Gastroesophageal sphincter (tissue), 4 donors: ENCODE measurements at regions not wholly inside any gene's neighbourhood (a gene's known extent, or its start where the extent isn't known, plus 50 kb on each side); places are given as distances from the start of the nearest gene placed in this dataset.

Source experiments
- ATAC-seq: fragments of 150-250 bp; one replicate; pipeline ENCODE4 v1.9.1; 2016; ENCODE audit warnings: mild to moderate bottlenecking, moderate library complexity
- H3K27ac ChIP-seq, 4 donors: fragments of 200-600 bp; sonication (generic) in 3 of 4; 1 replicate in 3 of 4; 2 replicates in 1 of 4; pipeline ENCODE4 v1.5.1; 2016 to 2019
- H3K27me3 ChIP-seq: fragments of 200-600 bp; sonication (generic); one replicate; pipeline ENCODE4 v1.5.1; 2019
- H3K36me3 ChIP-seq, 2 donors: fragments of 200-600 bp; sonication (generic); one replicate each; pipeline ENCODE4 v1.5.1; 2019; ENCODE audit warnings: control low read depth in 1 of 2
- H3K4me1 ChIP-seq, 3 donors: fragments of 200-600 bp; sonication (generic); 1 replicate in 2 of 3; 2 replicates in 1 of 3; pipeline ENCODE4 v1.5.1; 2016 to 2019; ENCODE audit warnings: control low read depth in 2 of 3
- H3K4me3 ChIP-seq, 2 donors: fragments of 200-600 bp; sonication (generic); one replicate each; pipeline ENCODE4 v1.5.1; 2019; ENCODE audit warnings: mild to moderate bottlenecking in 1 of 2, moderate library complexity in 1 of 2
- H3K9me3 ChIP-seq, 3 donors: fragments of 200-600 bp; sonication (generic); one replicate each; pipeline ENCODE4 v1.5.1; 2017 to 2019; ENCODE audit warnings: control low read depth in 2 of 3
- EP300 ChIP-seq: sonication (generic); formaldehyde crosslinking; IDR thresholded peaks from one replicate; pipeline ENCODE4 v1.6.1; 2017; ENCODE audit warnings: antibody characterized with exemption, mild to moderate bottlenecking
- POLR2A ChIP-seq, 2 donors: fragments of 450-650 bp; IDR thresholded peaks; one replicate each; pipeline ENCODE4 v1.6.1; 2017; ENCODE audit warnings: antibody characterized with exemption in 2 of 2, mild to moderate bottlenecking in 2 of 2, moderate library complexity in 1 of 2
- POLR2AphosphoS5 ChIP-seq: sonication (generic); formaldehyde crosslinking; IDR thresholded peaks from one replicate; pipeline ENCODE4 v1.6.1; 2017; ENCODE audit warnings: antibody characterized with exemption
- WGBS, 2 donors: methylation state at CpG; one replicate each; pipeline ENCODE4 v1.1.5; 2018; ENCODE audit warnings: low coverage in 1 of 2; 5-methylcytosine and 5-hydroxymethylcytosine counted together
- TF ChIP-seq, protein P1 (sequence below), 4 experiments: fragments of 200-600 bp in 2 of 4; fragments of 450-650 bp in 2 of 4; sonication (generic) in 1 of 4; IDR thresholded peaks; one replicate each; pipeline ENCODE4 v1.5.1; 2017 to 2019; ENCODE audit warnings: antibody characterized with exemption in 4 of 4, mild to moderate bottlenecking in 2 of 4, moderate library complexity in 2 of 4

DNA sequence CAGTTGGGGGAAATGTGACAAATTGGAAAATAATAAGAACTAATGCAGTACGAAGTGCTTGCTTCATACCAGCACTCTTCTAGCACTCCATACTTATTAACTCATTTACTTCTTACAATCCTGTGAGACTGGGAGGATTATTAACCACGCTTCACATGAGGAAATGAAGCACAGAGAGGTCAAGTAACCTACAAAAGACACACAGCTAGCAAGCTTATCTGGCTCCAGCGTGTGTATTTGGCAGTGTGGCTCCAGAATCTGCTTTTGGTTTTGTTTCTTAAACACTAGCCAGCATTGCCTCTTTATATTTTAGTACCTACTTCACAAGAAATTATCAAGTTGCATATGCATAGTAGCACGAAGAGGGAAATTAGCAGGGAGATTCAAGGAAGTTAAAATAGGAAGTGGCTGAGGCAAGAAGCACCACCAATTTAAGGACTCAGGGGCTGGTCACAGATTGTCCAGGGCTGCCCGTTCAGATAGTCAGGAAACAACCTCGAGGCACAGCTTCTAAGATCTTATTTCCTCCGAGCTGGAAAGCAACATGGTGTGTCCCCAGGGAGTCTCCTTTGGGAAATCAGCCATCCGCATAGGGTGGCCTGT, 302.7 kb upstream of the PRDM1 start:
- no peak for ATAC-seq
- no peaks in the 10 kb centered on the region for H3K9me3 ChIP-seq
- H3K4me1 ChIP-seq: no peaks in the 10 kb centered on the region
- 56 to 79% methylated on average over 8 of the region's 8 CpGs for WGBS, 2 donors
- H3K36me3 ChIP-seq: no peaks in the 10 kb centered on the region
- TF ChIP-seq POLR2A (IDR thresholded peaks at IDR 0.05): no peak
- no peak for TF ChIP-seq POLR2AphosphoS5
- TF ChIP-seq EP300: no peak
- TF ChIP-seq, protein P1, sequence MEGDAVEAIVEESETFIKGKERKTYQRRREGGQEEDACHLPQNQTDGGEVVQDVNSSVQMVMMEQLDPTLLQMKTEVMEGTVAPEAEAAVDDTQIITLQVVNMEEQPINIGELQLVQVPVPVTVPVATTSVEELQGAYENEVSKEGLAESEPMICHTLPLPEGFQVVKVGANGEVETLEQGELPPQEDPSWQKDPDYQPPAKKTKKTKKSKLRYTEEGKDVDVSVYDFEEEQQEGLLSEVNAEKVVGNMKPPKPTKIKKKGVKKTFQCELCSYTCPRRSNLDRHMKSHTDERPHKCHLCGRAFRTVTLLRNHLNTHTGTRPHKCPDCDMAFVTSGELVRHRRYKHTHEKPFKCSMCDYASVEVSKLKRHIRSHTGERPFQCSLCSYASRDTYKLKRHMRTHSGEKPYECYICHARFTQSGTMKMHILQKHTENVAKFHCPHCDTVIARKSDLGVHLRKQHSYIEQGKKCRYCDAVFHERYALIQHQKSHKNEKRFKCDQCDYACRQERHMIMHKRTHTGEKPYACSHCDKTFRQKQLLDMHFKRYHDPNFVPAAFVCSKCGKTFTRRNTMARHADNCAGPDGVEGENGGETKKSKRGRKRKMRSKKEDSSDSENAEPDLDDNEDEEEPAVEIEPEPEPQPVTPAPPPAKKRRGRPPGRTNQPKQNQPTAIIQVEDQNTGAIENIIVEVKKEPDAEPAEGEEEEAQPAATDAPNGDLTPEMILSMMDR (IDR thresholded peaks at IDR 0.05): no peak
- H3K27ac ChIP-seq: no peak overlapping the region
- H3K4me3 ChIP-seq: no peak overlapping the region
- no peaks in the 10 kb centered on the region for H3K27me3 ChIP-seq

DNA sequence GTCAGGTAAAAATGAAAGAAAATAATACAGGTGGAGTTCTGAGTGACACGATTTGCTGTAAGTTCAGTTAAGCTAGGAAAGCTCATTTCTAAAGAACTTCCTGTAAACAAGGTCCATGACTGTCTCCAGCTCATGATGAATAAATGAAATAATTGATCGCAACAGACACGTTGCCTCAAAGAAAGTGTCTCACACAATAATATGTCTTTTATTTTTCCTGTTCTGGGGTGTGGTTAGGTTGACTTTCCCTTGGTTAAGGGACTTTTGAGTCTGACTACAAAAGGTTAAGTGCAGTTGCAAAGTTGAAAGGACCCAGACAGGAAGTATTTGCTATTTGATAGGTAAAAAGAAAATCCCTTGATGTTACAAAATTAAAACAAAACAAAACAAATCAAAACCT, 304.2 kb upstream of the PRDM1 start:
- H3K4me3 ChIP-seq: no peak overlapping the region

GRCh38 chr6:105781248-105781647, 304.9 kb upstream of the PRDM1 start:
- TF ChIP-seq EP300 (no peak), POLR2AphosphoS5 (no peak), POLR2A (IDR thresholded peaks at IDR 0.05) (no peak)
- TF ChIP-seq, protein P1 (IDR thresholded peaks at IDR 0.05): no peak
- H3K4me1 ChIP-seq: no peaks in the 10 kb centered on the region
- no peaks in the 10 kb centered on the region for H3K27me3 ChIP-seq
- no peak overlapping the region for H3K27ac ChIP-seq
- no peaks in the 10 kb centered on the region for H3K36me3 ChIP-seq
- H3K4me3 ChIP-seq: no peak overlapping the region
- ATAC-seq: no peak
- 87 to 100% methylated on average over 1 to 7 of the region's 7 CpGs for WGBS, 2 donors
- H3K9me3 ChIP-seq: no peaks in the 10 kb centered on the region

More for the DNA sequence above, 304.2 kb upstream of the PRDM1 start:
- H3K27me3 ChIP-seq: no peaks in the 10 kb centered on the region
- H3K36me3 ChIP-seq: no peaks in the 10 kb centered on the region
- no peak overlapping the region for H3K27ac ChIP-seq
- ATAC-seq: no peak
- no peaks in the 10 kb centered on the region for H3K9me3 ChIP-seq
- no peak for TF ChIP-seq EP300
- no peak for TF ChIP-seq POLR2A (IDR thresholded peaks at IDR 0.05)
- TF ChIP-seq POLR2AphosphoS5: no peak
- TF ChIP-seq, protein P1 (IDR thresholded peaks at IDR 0.05): no peak
- no peaks in the 10 kb centered on the region for H3K4me1 ChIP-seq
- WGBS, 2 donors: 72 to 73% methylated on average over 3 of the region's 3 CpGs

GRCh38 chr6:105780146-105780860, 305.8 kb upstream of the PRDM1 start:
- Histone ChIP-seq H3K4me3 (no peak overlapping the region), H3K9me3 (peaks cover 0 to 6% (median 0%) of the 10 kb centered on the region in 3 donors), H3K27me3 (no peaks in the 10 kb centered on the region), H3K36me3 (no peaks in the 10 kb centered on the region), H3K27ac (no peak overlapping the region), H3K4me1 (no peaks in the 10 kb centered on the region)
- 88 to 91% methylated on average over 9 to 11 of the region's 12 CpGs for WGBS, 2 donors
- no peak for ATAC-seq
- TF ChIP-seq, protein P1 (IDR thresholded peaks at IDR 0.05): no peak
- TF ChIP-seq EP300 (no peak), POLR2A (IDR thresholded peaks at IDR 0.05) (no peak), POLR2AphosphoS5 (no peak)

GRCh38 chr6:105779110-105779509, 307.0 kb upstream of the PRDM1 start:
- ATAC-seq: no peak
- 58 to 59% methylated on average over 5 of the region's 5 CpGs for WGBS, 2 donors

More at GRCh38 chr6:105779110-105779509, 307.0 kb upstream of the PRDM1 start:
- Histone ChIP-seq H3K4me3 (no peak overlapping the region), H3K27ac (no peak overlapping the region), H3K36me3 (no peaks in the 10 kb centered on the region), H3K9me3 (peaks cover 0 to 18% (median 0%) of the 10 kb centered on the region in 3 donors), H3K27me3 (no peaks in the 10 kb centered on the region), H3K4me1 (no peaks in the 10 kb centered on the region)
- TF ChIP-seq, protein P1 (IDR thresholded peaks at IDR 0.05): no peak
- TF ChIP-seq POLR2A (IDR thresholded peaks at IDR 0.05) (no peak), EP300 (no peak), POLR2AphosphoS5 (no peak)
